SJCRH30 (cell line): ENCODE measurements at regions not wholly inside any gene's neighbourhood (a gene's known extent, or its start where the extent isn't known, plus 50 kb on each side); places are given as distances from the start of the nearest gene placed in this dataset.
A peak's percentile ranks its signal among the peaks of the same experiment; 100 is the strongest.

Experiments used
- DNase-seq, 2 experiments: peaks; one replicate each; pipeline ENCODE4 v3.0.0-alpha.2; 2015 to 2020
- H3K27ac ChIP-seq: fragments of 250-450 bp; sonication (Bioruptor Pico); 2 replicates; pipeline ENCODE4 v1.5.1; 2020; ENCODE audit warnings: mild to moderate bottlenecking, moderate library complexity
- H3K27me3 ChIP-seq: fragments of 250-450 bp; sonication (Bioruptor Pico); 2 replicates; pipeline ENCODE4 v1.5.1; 2020; ENCODE audit warnings: mild to moderate bottlenecking, moderate library complexity
- H3K36me3 ChIP-seq: fragments of 250-450 bp; sonication (Bioruptor Pico); 2 replicates; pipeline ENCODE4 v1.5.1; 2020; ENCODE audit warnings: mild to moderate bottlenecking, moderate library complexity
- H3K4me1 ChIP-seq: fragments of 250-450 bp; sonication (Bioruptor Pico); 2 replicates; pipeline ENCODE4 v1.5.1; 2020; ENCODE audit warnings: mild to moderate bottlenecking, moderate library complexity
- H3K4me3 ChIP-seq: fragments of 250-450 bp; sonication (Bioruptor Pico); 2 replicates; pipeline ENCODE4 v1.5.1; 2020; ENCODE audit warnings: mild to moderate bottlenecking, moderate library complexity
- H3K9me3 ChIP-seq: fragments of 250-450 bp; sonication (Bioruptor Pico); replicated peaks from 2 replicates; pipeline ENCODE4 v1.5.1; 2020; ENCODE audit warnings: mild to moderate bottlenecking, moderate library complexity

DNA sequence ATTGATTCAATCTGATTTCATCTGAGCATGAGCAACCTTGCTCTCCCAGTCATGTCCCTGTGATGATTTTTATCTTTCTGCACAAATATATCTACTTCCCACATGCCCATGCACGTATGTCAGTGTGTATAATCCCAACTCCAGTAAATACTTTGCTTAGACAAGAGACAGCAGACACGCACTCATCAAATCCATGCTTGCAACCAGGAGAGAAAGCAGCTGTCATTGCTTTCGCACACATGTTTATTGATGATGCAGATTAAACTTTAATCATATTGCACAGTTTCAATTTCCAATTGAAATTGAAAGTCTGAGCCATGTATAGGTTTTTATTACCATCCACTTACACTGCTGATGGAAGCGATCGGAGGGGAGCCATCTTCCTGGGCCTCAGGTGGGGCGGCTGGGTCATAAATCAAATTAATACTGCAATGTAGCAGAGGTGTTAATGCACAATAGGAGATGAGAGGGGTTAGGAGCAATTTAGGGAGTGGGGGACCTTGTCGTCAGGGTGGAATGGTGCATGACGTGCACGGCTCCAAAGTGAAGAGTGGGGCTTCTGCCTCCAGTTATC lies 68.6 kb upstream of the SRRM4 start:
- no peaks in the 10 kb centered on the region for H3K4me1 ChIP-seq
- no peak overlapping the region for H3K27ac ChIP-seq
- H3K27me3 ChIP-seq: no peaks in the 10 kb centered on the region
- H3K36me3 ChIP-seq: no peaks in the 10 kb centered on the region
- no peak overlapping the region for H3K4me3 ChIP-seq
- no peaks in the 10 kb centered on the region for H3K9me3 ChIP-seq
- no peak for DNase-seq

DNA sequence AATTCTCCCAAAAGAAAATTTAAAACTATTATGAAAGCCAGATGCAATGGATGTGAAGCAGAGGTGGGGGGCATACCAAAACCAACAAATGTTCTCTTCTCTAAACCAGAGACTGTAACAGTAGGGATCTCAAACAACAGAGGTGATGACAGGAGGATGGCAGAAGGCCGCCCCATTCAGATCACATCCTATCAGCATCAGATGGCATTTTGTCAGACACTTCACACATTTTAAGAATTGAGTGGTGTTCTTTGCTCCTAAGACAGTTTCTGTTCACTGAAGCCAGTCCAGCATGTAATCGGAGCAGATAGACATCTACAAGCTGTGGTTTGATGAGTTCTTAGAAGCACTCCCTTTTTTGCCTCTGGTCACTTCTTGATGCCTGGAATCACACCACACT lies 59.6 kb upstream of the SRRM4 start:
- Histone ChIP-seq H3K9me3 (no peaks in the 10 kb centered on the region), H3K4me3 (no peak overlapping the region), H3K4me1 (no peaks in the 10 kb centered on the region), H3K27ac (no peak overlapping the region), H3K36me3 (no peaks in the 10 kb centered on the region), H3K27me3 (no peaks in the 10 kb centered on the region)
- no peak for DNase-seq

DNA sequence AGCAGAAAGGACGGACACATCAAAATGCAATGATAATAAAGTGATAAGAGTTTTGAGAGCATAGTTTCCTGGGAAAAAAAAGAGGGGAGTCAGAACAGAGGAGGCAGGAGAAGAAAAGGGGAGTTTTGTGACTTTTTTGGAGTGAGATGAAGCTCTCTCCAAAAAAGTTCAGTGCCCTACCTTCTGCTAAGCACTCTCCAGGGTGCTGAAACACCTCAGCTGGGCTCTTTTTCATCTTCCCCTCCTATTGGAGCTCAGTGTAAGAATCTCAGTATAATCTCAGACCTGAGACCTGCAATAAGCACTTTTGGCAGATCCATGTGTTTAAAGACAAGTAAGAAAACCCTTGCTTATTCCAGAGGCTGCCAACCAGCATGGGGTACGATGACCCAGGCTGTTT lies 58.9 kb upstream of the SRRM4 start:
- no peak overlapping the region for H3K4me3 ChIP-seq
- H3K4me1 ChIP-seq: no peaks in the 10 kb centered on the region
- peak; percentile 20 to 47 for DNase-seq
- H3K36me3 ChIP-seq: no peaks in the 10 kb centered on the region
- H3K27ac ChIP-seq: no peak overlapping the region
- H3K9me3 ChIP-seq: no peaks in the 10 kb centered on the region
- no peaks in the 10 kb centered on the region for H3K27me3 ChIP-seq

DNA sequence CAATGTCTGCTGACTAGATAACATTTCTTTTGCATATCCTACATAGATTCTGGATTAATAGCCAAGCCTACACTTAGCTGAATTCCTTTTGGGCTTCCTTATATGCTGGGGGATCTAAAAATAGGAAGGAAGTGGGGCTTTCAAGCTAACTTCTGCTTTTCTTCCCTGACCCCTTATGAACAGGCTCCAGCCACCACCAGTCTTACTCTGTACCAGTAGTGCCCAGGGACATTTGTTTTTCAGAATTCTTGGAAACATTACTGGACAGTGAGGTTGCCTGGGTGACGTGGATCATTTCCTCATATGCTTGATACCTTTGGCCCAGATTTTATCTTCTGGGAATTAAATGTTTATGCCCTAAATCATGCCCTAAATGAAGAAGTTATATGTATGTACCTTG lies 55.9 kb upstream of the SRRM4 start:
- DNase-seq: no peak
- Histone ChIP-seq H3K4me3 (no peak overlapping the region), H3K27ac (no peak overlapping the region), H3K36me3 (no peaks in the 10 kb centered on the region), H3K9me3 (no peaks in the 10 kb centered on the region), H3K27me3 (no peaks in the 10 kb centered on the region), H3K4me1 (no peaks in the 10 kb centered on the region)

DNA sequence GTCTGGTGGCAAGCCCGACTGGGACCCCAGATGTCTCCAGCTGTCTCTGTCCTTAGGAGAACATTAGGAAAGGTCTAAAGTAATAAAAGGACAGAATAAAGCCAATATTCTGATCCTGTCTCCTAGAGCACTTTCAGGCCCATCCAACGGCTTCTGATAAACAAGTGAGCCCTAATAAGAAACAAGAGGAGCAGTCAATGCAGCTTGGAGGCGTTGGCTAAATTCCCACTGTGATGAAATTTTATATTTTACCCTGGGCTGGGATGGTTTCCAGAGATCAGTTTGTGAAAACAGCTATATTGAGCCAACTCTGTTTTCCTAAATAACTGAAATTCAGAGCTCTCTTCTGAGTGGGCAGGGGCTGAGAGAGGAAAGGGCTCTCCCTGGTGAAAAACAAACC lies 55.5 kb upstream of the SRRM4 start:
- no peak overlapping the region for H3K4me3 ChIP-seq
- no peaks in the 10 kb centered on the region for H3K4me1 ChIP-seq
- no peak overlapping the region for H3K27ac ChIP-seq
- H3K36me3 ChIP-seq: no peaks in the 10 kb centered on the region
- no peak for DNase-seq
- no peaks in the 10 kb centered on the region for H3K27me3 ChIP-seq
- H3K9me3 ChIP-seq: no peaks in the 10 kb centered on the region
